T-helper 17 cell (primary cell): ENCODE measurements at regions not wholly inside any gene's neighbourhood (a gene's known extent, or its start where the extent isn't known, plus 50 kb on each side); places are given as distances from the start of the nearest gene placed in this dataset.

Source experiments
- ATAC-seq: fragments of 150-1000 bp; cut with Tn5 transposase; 2 replicates; pipeline ENCODE4 v1.10.0; 2021; ENCODE audit warnings: mild to moderate bottlenecking, moderate library complexity
- DNase-seq, 3 donors: peaks; one replicate each; pipeline versions ENCODE4 v3.0.0 to v3.0.0-alpha.2; 2020 to 2021
- H3K9me3 ChIP-seq: one replicate; pipeline ENCODE4 v1.7.0; 2013; ENCODE audit warnings: low read length, mild to moderate bottlenecking; ENCODE audit not compliant: control insufficient read depth, poor library complexity, severe bottlenecking
- H3K27ac Mint-ChIP-seq: one replicate; pipeline ENCODE4 v1.8.0; 2022; ENCODE audit warnings: mild to moderate bottlenecking, moderate library complexity, mixed read lengths
- H3K27me3 Mint-ChIP-seq: one replicate; pipeline ENCODE4 v1.8.0; 2022; ENCODE audit warnings: mixed read lengths
- H3K36me3 Mint-ChIP-seq: one replicate; pipeline ENCODE4 v1.8.0; 2022; ENCODE audit warnings: low read depth, mixed read lengths
- H3K4me1 Mint-ChIP-seq: one replicate; pipeline ENCODE4 v1.8.0; 2022; ENCODE audit warnings: mild to moderate bottlenecking, mixed read lengths
- H3K4me3 Mint-ChIP-seq: one replicate; pipeline ENCODE4 v1.8.0; 2022; ENCODE audit warnings: mild to moderate bottlenecking, moderate library complexity, mixed read lengths

DNA sequence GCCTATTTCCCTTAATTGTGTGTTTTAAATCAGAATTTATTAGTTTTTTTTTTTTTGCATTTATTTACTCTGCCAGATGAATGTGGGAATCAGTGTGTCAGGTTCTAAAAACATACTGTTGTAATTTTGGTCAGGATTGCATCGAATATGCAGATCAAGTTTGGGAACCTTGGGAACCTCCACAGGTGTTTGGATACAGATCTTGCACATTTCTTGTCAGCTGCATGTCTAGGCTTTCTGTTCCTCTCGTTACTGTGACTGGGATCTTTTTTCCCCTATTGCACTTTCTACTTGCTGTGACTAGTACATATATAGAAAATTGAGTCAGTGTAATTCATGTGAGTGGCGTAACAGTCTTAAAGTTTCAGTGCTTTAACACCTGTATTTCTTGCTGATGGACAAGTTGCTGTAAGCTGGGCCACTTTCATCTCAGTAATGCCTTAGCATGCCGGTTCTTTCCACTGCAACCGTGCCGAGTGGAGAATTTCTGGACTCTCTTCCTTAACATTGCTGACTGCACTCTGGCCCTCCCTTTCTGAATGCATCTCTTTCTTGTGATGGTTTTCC lies 112.5 kb downstream of the TENT4A start:
- H3K27ac Mint-ChIP-seq, result no peak overlapping the region
- no peaks in the 10 kb centered on the region for H3K27me3 Mint-ChIP-seq
- H3K4me3 Mint-ChIP-seq, result no peak overlapping the region
- H3K9me3 ChIP-seq, result no peaks in the 10 kb centered on the region
- peaks cover 19% of the 10 kb centered on the region for H3K4me1 Mint-ChIP-seq
- H3K36me3 Mint-ChIP-seq, result no peaks in the 10 kb centered on the region
- DNase-seq, result no peak
- no peak for ATAC-seq

DNA sequence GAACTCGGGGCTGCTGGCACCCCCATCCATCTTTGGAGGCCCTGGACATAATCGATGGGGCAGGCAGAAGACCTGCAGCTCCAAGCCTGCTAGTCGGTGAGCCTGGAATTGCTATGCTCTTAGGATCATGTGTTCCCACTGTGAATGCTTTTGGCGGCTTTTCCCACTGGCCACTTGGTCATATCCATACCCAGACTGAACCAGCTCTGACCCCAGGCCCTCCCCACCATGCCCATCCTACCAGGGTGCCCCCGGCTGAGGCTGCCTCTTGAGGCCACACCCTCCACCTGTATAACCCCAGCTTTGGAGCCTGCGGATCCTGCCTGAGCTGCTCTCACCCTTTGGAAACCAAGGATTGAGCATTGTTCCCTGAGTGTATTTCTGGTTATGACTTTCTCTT lies 113.5 kb downstream of the TENT4A start:
- H3K27ac Mint-ChIP-seq, result peak overlapping the region; percentile 96
- no peaks in the 10 kb centered on the region for H3K27me3 Mint-ChIP-seq
- H3K4me1 Mint-ChIP-seq, result peaks cover 19% of the 10 kb centered on the region
- ATAC-seq, result no peak
- no peak overlapping the region for H3K4me3 Mint-ChIP-seq
- DNase-seq, result no peak
- H3K9me3 ChIP-seq, result no peaks in the 10 kb centered on the region
- H3K36me3 Mint-ChIP-seq, result no peaks in the 10 kb centered on the region

DNA sequence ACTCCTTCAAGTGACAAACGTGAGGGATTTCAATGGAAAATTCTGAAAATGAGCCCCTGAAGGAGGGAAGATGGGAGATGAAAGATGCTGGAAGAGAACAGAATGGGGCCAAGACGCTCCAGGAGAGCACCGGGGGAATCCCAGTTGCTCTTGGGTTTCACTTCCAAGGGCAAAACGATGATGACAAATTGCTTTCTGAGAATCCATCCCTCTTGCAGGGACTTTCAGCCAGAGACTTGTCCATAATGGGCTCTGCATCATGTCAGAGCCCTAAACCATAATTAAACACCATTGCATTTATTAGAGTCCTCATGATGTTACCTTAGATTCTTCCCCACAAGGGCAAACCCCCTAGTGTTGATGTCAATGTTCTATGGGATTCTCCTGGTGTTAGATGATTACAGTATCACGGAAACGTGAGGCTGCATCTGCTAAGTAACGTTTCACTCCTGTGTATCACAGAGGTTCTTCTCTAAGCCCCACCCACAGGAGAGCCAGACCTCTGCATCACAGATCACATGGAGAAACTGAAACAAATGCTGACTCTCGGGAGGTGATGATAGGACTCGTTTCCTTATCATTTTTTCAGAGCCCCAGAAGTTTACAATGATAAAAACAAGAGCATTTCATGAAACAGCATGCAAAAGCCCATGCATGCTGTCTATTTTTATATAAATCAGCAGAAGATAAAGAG lies 114.4 kb downstream of the TENT4A start:
- H3K27me3 Mint-ChIP-seq, result no peaks in the 10 kb centered on the region
- peak overlapping the region; percentile 98 for H3K4me3 Mint-ChIP-seq
- no peaks in the 10 kb centered on the region for H3K36me3 Mint-ChIP-seq
- peaks cover 19% of the 10 kb centered on the region for H3K4me1 Mint-ChIP-seq
- ATAC-seq (peak; percentile 91), DNase-seq (peak in 2 of 3 donors; percentile 14 to 20)
- H3K27ac Mint-ChIP-seq, result peak overlapping the region; percentile 96
- H3K9me3 ChIP-seq, result no peaks in the 10 kb centered on the region

DNA sequence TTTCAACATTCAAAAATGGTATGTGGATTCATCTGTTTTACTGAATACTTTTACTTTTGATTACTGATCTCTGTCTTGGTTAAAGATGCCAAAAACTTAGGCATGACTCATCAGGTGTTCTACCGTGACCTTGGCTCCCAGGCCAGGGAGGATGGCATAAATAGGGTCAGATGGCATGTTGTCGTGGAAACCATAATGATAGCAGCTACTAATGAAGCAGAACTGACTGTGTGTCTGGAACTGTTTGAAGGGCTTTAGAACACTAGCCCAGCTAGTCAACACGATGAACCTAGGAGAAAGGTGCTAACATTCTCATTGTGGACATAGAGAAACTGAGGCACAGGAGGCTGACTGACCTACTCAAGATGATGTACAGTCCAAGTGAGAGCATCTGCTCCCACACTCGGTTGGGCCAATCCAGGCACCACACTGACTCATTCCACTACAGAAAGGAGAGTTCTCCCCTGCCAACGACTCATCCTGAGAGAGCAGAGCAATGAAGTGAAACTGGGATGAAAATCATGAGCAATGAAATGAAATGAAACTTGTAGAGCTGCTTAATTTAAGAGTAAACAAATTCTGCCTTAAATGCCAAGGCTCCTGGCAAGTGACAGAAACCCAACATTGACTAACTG lies 116.0 kb downstream of the TENT4A start:
- H3K4me1 Mint-ChIP-seq, result peaks cover 19% of the 10 kb centered on the region
- H3K27ac Mint-ChIP-seq, result peak overlapping the region; percentile 96
- no peaks in the 10 kb centered on the region for H3K36me3 Mint-ChIP-seq
- no peaks in the 10 kb centered on the region for H3K27me3 Mint-ChIP-seq
- peak in 1 of 3 donors; percentile 12 for DNase-seq
- no peaks in the 10 kb centered on the region for H3K9me3 ChIP-seq
- peak overlapping the region; percentile 98 for H3K4me3 Mint-ChIP-seq
- ATAC-seq, result peak; percentile 74

DNA sequence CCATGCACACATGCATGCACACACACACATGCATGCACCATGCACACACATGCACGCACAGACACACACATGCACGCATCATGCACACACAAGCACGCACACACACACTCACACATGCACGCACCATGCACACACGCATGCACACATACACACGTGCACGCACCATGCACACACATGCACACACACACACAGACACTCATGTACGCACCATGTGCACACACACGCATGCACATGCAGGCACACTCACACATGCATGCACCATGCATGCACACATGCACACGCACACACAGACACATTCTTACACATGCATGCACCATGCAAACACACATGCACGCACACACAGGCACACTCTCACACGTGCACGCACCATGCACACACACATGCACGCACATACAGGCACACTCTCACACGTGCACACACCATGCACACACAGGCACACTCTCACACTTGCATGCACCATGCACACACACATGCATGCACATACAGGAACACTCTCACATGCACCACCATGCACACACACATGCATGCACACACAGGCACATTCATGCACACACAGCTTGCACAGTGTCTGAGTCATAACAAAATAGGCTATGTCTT lies 117.5 kb downstream of the TENT4A start:
- ATAC-seq (no peak), DNase-seq (no peak)
- Mint-ChIP-seq H3K27ac (no peak overlapping the region), H3K4me3 (no peak overlapping the region), H3K36me3 (no peaks in the 10 kb centered on the region), H3K4me1 (peaks cover 19% of the 10 kb centered on the region), H3K27me3 (no peaks in the 10 kb centered on the region)
- no peaks in the 10 kb centered on the region for H3K9me3 ChIP-seq

DNA sequence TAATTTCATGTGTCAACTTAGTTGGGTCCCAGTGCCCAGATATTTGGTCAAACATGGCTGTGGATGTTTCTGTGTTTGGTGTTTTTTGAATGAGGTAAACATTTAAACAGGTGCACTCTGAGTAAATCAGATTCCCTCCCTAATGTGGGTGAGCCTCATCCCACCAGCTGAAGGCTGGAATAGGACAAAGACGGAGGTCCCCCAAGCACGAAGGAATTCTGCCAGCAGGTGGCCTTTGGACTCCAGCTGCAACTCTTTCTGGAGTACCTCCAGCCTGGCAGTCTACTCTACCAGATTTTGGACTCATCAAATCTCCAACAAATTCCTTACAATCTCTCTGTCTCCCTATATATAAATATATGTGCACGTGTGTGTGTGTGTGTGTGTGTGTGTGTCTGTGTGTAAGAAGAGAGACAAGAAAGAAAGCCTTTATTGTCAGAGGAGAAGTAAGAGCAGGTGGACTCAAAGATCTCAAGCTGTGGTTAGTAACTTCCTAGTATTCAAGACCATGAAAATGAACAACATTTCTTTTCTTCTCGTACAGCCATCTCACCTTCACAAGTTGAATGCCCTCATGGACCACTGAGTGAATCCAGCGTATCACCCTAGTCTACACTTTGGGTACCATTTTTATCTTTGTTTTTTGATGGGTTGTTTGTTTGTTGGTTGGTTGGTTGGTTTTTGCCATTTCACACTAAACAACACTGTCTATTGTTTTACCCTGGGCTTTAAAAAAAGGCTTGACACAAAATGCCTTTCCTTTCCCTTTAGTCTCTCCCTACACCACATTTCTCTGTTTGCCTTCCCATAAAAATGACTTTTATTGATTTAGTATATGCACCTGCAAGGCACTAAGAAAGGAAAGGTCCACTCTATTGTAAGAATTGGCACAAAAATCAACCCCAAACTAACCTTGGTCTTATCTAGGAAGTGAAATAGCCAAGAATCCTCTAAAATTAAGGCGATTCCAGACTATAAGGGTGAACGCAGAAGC lies 118.7 kb downstream of the TENT4A start:
- H3K9me3 ChIP-seq, result no peaks in the 10 kb centered on the region
- no peak overlapping the region for H3K4me3 Mint-ChIP-seq
- no peaks in the 10 kb centered on the region for H3K27me3 Mint-ChIP-seq
- no peaks in the 10 kb centered on the region for H3K36me3 Mint-ChIP-seq
- H3K4me1 Mint-ChIP-seq, result peaks cover 19% of the 10 kb centered on the region
- ATAC-seq (no peak), DNase-seq (no peak)
- no peak overlapping the region for H3K27ac Mint-ChIP-seq

DNA sequence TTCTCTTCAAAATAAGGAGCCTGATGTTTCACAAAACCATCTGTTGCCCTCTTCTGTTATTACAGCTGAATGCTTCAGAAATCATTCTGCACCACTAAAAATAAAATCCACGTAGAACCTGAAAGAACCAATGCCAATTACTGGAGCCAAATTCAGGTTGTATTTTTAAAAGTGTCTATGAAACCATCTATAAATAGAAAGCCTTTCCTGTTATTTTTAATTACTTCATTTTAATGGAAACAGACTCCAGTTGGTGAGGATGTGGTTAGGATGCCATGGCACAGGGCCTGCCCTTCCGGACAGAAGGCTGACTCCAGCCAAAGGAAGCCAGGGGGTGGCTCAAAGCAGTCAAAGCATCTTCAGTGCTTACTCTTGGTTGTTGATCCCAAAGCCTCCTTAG lies 119.8 kb downstream of the TENT4A start:
- H3K4me1 Mint-ChIP-seq, result peaks cover 12% of the 10 kb centered on the region
- ATAC-seq, result no peak
- H3K27ac Mint-ChIP-seq, result no peak overlapping the region
- DNase-seq, result no peak
- no peaks in the 10 kb centered on the region for H3K27me3 Mint-ChIP-seq
- H3K4me3 Mint-ChIP-seq, result no peak overlapping the region
- no peaks in the 10 kb centered on the region for H3K36me3 Mint-ChIP-seq
- H3K9me3 ChIP-seq, result no peaks in the 10 kb centered on the region

DNA sequence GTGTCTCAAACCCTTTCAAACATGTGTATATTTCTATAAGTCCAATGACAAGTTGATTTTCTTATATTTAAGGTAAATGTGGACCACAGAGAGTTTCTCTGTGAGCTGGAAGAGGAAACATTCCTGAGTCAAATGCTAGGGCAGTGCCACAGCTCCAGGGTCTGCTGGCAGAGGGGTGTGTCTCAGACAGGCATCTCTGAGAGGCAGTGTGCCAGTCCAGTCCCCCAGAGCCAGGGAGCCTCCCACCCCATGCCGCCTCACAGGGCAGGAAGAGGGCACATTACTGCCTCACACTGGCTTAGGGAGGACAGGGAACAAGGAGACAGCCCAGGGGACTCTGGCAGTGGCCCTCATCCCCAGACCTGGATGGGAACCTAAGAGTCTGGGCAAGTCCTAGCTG lies 120.2 kb downstream of the TENT4A start:
- H3K4me1 Mint-ChIP-seq, result peaks cover 10% of the 10 kb centered on the region
- no peaks in the 10 kb centered on the region for H3K36me3 Mint-ChIP-seq
- H3K9me3 ChIP-seq, result no peaks in the 10 kb centered on the region
- H3K27me3 Mint-ChIP-seq, result no peaks in the 10 kb centered on the region
- no peak overlapping the region for H3K27ac Mint-ChIP-seq
- ATAC-seq (no peak), DNase-seq (no peak)
- no peak overlapping the region for H3K4me3 Mint-ChIP-seq

DNA sequence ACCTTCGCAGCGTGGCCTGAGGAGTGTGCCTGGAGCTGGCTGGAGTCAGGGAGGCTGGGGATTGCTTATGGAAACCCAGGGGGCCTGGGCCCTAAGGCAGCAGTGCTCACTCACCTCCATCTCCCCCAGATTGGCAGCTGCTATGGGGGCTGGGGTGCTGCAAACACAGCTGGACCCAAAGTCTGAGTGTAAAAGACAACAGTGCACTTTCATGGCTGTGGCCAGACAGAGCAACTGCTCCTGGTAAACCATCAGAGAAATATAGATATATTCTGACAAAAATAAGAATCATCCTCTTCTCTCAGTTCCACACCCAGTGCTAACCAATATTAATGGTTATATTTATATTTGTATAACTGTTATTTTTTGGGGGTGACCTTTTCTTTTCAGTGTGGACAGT lies 123.9 kb downstream of the TENT4A start:
- Mint-ChIP-seq H3K36me3 (no peaks in the 10 kb centered on the region), H3K27me3 (no peaks in the 10 kb centered on the region), H3K4me1 (no peaks in the 10 kb centered on the region), H3K27ac (no peak overlapping the region), H3K4me3 (no peak overlapping the region)
- no peaks in the 10 kb centered on the region for H3K9me3 ChIP-seq
- DNase-seq (no peak), ATAC-seq (no peak)

DNA sequence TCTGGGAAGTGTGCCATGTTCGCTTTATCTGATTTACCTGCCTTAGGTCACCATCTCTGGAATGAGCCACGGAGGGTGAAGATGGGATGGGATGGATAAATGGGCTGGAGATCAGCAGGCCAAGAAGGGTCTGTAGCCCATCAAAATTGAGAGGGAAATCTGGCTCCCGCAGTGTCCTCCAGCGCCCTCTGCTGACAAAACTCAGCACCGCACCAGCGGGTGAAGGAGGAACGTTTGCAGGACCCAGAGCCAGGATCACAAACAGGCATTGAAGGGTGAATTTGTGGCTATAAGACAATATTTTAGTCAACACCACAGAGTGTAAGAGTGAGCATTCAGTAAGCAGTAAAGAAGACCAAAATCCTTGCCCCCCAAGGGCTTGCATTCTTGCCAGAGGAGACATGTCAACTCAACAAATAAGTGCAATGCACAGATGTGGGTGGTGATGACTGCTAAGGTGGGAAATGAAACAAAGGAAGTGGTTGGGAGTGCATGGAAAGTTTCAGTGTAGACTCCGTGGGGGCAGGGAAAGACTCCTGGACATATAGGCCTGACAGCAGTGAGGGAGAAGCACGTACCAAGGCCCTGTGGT lies 124.4 kb downstream of the TENT4A start:
- Mint-ChIP-seq H3K27ac (no peak overlapping the region), H3K36me3 (no peaks in the 10 kb centered on the region), H3K27me3 (no peaks in the 10 kb centered on the region), H3K4me1 (no peaks in the 10 kb centered on the region), H3K4me3 (no peak overlapping the region)
- ATAC-seq (no peak), DNase-seq (no peak)
- H3K9me3 ChIP-seq, result no peaks in the 10 kb centered on the region

DNA sequence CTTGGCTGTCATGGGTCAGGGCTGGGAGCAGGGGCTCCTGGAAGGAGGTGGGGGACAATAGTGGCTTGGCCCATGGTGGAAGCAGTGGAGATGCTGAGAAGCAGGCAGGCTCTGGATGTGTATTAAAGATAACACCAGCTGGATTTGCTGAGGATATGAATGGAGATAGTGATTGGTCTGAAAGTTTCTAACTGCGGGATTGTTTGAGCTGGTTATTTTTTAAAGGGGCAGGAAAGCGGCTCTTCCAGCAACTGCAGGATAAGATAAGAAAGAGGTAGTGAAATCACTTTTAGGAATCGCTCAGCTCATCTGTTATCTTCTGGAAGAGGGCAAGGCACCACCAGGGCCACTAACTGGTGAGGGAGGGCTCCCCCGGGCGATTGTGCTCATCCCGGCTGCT lies 125.5 kb downstream of the TENT4A start:
- Mint-ChIP-seq H3K27ac (no peak overlapping the region), H3K4me1 (no peaks in the 10 kb centered on the region), H3K36me3 (no peaks in the 10 kb centered on the region), H3K27me3 (peaks cover 7% of the 10 kb centered on the region), H3K4me3 (no peak overlapping the region)
- ATAC-seq (no peak), DNase-seq (no peak)
- H3K9me3 ChIP-seq, result no peaks in the 10 kb centered on the region

DNA sequence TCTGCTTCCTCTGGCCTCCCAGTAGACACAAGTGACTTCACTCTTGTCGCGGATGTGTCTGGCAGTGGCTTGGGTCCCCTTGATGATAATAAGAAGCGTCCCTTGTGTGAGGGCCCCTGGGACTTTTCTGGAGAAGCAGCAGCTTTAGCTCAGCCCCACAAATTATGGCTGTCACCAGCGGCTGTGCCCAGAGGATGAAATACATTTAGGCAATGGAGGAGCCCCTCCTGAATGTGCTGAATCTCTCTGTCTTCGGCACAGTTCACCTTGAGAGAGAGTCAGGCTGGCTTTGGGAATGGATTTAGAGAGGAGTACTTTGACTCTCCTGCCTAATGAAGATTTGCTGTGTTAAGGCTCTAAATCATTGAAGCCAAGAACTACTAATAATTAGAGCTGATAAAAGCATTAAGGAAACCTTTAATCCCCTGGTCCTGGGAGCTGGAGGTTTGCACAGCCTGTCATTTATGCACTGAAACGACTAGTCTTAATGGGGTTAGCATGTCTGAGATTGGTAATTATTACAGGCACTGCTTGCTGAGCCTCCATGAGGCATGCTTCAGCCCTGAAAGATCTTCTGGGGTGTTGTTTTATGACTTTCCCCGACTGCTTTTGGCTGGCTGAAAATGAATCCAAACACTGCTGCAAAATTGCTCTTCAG lies 127.0 kb downstream of the TENT4A start:
- H3K27me3 Mint-ChIP-seq, result peaks cover 10% of the 10 kb centered on the region
- no peak for DNase-seq
- no peaks in the 10 kb centered on the region for H3K4me1 Mint-ChIP-seq
- H3K4me3 Mint-ChIP-seq, result no peak overlapping the region
- H3K27ac Mint-ChIP-seq, result no peak overlapping the region
- no peaks in the 10 kb centered on the region for H3K36me3 Mint-ChIP-seq
- no peak for ATAC-seq
- H3K9me3 ChIP-seq, result no peaks in the 10 kb centered on the region
